ENCODE measurements at regions not wholly inside any gene's neighbourhood (a gene's known extent, or its start where the extent isn't known, plus 50 kb on each side); places are given as distances from the start of the nearest gene placed in this dataset.
A peak's percentile ranks its signal among the peaks of the same experiment; 100 is the strongest.

DNA sequence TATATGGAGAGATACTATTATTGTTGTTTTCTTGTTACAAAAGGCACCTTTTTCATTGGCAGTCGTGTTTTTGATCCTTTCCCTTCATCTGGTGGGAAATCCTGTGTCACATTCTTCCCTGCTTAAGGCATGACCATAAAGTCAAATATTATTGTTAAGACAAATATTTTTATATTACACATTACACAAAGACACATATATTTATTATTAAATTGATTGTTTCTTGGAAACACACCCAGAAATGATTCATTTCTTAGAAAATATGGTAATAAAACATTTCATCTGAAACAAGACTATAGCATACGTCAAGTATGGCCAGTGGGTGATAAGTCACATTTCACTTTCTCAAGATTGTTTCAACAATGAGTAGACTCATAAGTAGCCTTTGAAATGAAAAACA lies 77.3 kb downstream of the KCTD12 start:
- Mint-ChIP-seq H3K9me3 (peaks cover 8% of the 10 kb centered on the region), H3K36me3 (peaks cover 2% of the 10 kb centered on the region)
- no peak for ATAC-seq (ENCODE audit: low read depth)

DNA sequence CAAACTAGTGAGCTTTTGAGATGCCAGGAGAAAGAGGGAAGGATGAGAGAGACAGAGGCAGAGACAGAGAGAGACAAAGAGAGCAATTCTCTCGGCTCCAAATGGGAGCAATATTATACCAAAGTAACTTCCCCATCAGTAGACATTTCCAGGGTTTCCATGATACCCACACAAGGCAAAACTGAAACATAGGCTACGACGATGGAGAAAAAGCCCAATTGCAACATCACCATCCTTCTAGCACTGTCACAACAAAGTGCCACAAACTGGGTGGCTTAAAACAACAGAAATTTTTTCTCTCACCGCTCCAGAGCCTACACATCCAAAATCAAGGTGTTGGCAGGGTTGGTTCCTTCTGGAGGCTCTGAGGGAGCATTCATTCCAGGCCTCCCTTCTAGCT lies 81.4 kb downstream of the KCTD12 start:
- Mint-ChIP-seq H3K27ac (no peak overlapping the region), H3K9me3 (peaks cover 2% of the 10 kb centered on the region), H3K27me3 (peaks cover 2% of the 10 kb centered on the region), H3K4me1 (no peaks in the 10 kb centered on the region), H3K36me3 (no peaks in the 10 kb centered on the region), H3K4me3 (no peak overlapping the region)
- DNase-seq (ENCODE audit: low spot score in 2 of 2) (no peak), ATAC-seq (ENCODE audit: low read depth) (no peak)

More for the DNA sequence above, 77.3 kb downstream of the KCTD12 start:
- no peak for DNase-seq (ENCODE audit: low spot score in 2 of 2)
- no peak overlapping the region for H3K27ac Mint-ChIP-seq
- peaks cover 2% of the 10 kb centered on the region for H3K27me3 Mint-ChIP-seq
- H3K4me3 Mint-ChIP-seq, result no peak overlapping the region
- H3K4me1 Mint-ChIP-seq, result no peaks in the 10 kb centered on the region

DNA sequence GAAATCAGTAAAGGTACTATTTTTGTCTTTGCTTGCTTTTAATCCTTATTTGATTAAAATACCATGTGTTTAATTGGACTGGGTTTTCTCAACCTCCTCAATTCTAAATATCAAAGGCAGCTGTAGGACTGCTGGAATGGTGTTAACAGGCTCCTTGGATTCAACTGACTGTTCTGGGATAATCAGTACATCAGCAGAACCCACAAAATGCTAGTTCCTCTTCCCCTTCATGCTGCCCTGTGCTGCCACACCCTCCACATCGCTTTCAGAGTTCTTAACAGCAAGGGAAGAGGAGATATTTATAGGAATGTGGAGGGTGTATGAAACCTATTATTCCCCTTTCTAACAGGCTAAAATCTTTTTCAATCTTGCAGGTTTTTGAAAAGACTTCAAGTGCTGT lies 82.4 kb downstream of the KCTD12 start:
- ATAC-seq (ENCODE audit: low read depth) (no peak), DNase-seq (ENCODE audit: low spot score in 2 of 2) (no peak)
- Mint-ChIP-seq H3K9me3 (peaks cover 2% of the 10 kb centered on the region), H3K27ac (no peak overlapping the region), H3K4me1 (no peaks in the 10 kb centered on the region), H3K36me3 (no peaks in the 10 kb centered on the region), H3K4me3 (no peak overlapping the region), H3K27me3 (peaks cover 2% of the 10 kb centered on the region)

GRCh38 chr13:76800943-76801342 lies 85.3 kb downstream of the KCTD12 start:
- Mint-ChIP-seq H3K27me3 (no peaks in the 10 kb centered on the region), H3K27ac (no peak overlapping the region), H3K4me3 (no peak overlapping the region), H3K36me3 (no peaks in the 10 kb centered on the region), H3K4me1 (no peaks in the 10 kb centered on the region), H3K9me3 (peaks cover 2% of the 10 kb centered on the region)
- ATAC-seq (ENCODE audit: low read depth) (no peak), DNase-seq (ENCODE audit: low spot score in 2 of 2) (no peak)

- Mint-ChIP-seq H3K9me3 (peaks cover 2% of the 10 kb centered on the region), H3K4me3 (no peak overlapping the region), H3K27me3 (peaks cover 3% of the 10 kb centered on the region), H3K36me3 (no peaks in the 10 kb centered on the region), H3K27ac (no peak overlapping the region), H3K4me1 (no peaks in the 10 kb centered on the region)
- DNase-seq (ENCODE audit: low spot score in 2 of 2) (no peak), ATAC-seq (ENCODE audit: low read depth) (peak; percentile 52)
Measured at GRCh38 chr13:76799696-76800095, 86.5 kb downstream of the KCTD12 start.

DNA sequence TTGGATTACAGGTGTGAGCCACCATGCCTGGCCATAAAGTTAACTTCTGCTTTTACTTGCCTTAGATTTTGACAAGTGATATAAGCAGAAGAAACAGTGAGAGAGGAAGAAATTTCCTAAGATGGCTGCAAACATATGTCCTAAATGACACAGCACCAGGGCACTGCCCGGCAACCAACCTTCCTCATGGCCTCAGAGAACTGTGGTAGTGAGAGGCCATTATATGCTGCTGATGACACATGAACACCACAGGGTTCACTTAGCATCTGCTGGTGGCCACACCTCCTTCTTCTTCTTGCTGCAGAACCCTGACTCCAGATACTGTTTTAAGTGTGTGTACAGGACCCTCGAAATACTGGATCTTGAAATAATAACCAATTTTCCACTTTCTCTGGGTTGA lies 88.2 kb downstream of the KCTD12 start:
- ATAC-seq (ENCODE audit: low read depth), result no peak
- H3K9me3 Mint-ChIP-seq, result peaks cover 2% of the 10 kb centered on the region
- no peak overlapping the region for H3K4me3 Mint-ChIP-seq
- H3K4me1 Mint-ChIP-seq, result no peaks in the 10 kb centered on the region
- H3K36me3 Mint-ChIP-seq, result no peaks in the 10 kb centered on the region
- no peak for DNase-seq (ENCODE audit: low spot score in 2 of 2)
- peaks cover 3% of the 10 kb centered on the region for H3K27me3 Mint-ChIP-seq
- no peak overlapping the region for H3K27ac Mint-ChIP-seq

GRCh38 chr13:76797361-76797760 lies 88.8 kb downstream of the KCTD12 start:
- no peaks in the 10 kb centered on the region for H3K9me3 Mint-ChIP-seq
- no peak for DNase-seq (ENCODE audit: low spot score in 2 of 2)

GRCh38 chr13:76796851-76797250 lies 89.4 kb downstream of the KCTD12 start:
- Mint-ChIP-seq H3K36me3 (no peaks in the 10 kb centered on the region), H3K27ac (no peak overlapping the region), H3K9me3 (no peaks in the 10 kb centered on the region), H3K27me3 (peaks cover 3% of the 10 kb centered on the region), H3K4me1 (no peaks in the 10 kb centered on the region), H3K4me3 (no peak overlapping the region)
- DNase-seq (ENCODE audit: low spot score in 2 of 2) (no peak), ATAC-seq (ENCODE audit: low read depth) (no peak)

More at GRCh38 chr13:76797361-76797760, 88.8 kb downstream of the KCTD12 start:
- Mint-ChIP-seq H3K27me3 (peaks cover 3% of the 10 kb centered on the region), H3K4me3 (no peak overlapping the region), H3K27ac (no peak overlapping the region), H3K4me1 (no peaks in the 10 kb centered on the region), H3K36me3 (no peaks in the 10 kb centered on the region)
- ATAC-seq (ENCODE audit: low read depth), result no peak

DNA sequence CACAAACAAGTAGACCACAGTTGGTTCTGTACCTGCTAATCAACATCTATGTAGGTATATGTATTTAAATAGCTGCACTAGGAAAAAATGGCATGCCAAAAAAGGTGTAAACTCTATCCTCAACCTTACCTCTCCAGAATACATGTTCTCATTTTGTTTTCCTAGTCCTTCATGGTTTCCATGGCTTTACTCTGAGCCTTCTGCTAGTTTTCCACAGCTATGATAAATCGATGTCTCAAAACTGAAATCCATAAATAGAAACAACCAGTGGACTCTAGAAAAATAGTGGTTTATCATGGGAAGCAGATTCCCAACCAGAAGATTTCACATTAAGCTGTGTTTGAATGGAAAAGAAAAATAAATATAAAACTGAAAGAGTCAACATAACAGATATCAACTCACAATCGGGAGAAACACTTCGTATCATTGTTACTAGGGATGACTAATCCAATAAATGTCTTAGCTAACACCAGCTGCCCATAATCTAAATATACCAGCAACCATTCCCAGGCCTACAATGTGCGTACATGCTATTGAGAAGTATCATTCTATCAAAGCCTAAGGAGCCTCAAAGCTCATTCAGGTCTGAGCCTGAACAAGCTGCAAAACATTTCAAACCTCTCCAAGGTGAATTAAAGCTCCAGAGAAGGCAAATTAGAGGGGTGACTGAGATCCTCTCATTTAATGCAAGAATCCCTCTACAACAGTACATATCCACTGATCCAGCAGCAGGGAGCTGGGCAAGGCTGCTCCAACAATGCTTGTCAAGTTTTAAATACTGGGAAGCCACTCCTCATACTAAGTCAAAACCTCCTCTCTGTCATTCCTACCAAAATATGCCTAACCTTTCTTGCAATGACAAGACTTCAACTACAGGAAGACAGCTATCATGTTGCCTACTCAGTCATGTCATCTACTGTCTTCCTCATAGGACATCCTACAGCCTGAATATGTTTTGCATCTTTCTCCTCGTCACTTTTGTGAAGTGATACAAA lies 90.2 kb downstream of the KCTD12 start:
- DNase-seq (ENCODE audit: low spot score in 2 of 2) (no peak), ATAC-seq (ENCODE audit: low read depth) (no peak)
- H3K4me1 Mint-ChIP-seq, result no peaks in the 10 kb centered on the region
- no peaks in the 10 kb centered on the region for H3K36me3 Mint-ChIP-seq
- H3K27ac Mint-ChIP-seq, result no peak overlapping the region
- H3K9me3 Mint-ChIP-seq, result no peaks in the 10 kb centered on the region
- no peak overlapping the region for H3K4me3 Mint-ChIP-seq
- H3K27me3 Mint-ChIP-seq, result peaks cover 3% of the 10 kb centered on the region

DNA sequence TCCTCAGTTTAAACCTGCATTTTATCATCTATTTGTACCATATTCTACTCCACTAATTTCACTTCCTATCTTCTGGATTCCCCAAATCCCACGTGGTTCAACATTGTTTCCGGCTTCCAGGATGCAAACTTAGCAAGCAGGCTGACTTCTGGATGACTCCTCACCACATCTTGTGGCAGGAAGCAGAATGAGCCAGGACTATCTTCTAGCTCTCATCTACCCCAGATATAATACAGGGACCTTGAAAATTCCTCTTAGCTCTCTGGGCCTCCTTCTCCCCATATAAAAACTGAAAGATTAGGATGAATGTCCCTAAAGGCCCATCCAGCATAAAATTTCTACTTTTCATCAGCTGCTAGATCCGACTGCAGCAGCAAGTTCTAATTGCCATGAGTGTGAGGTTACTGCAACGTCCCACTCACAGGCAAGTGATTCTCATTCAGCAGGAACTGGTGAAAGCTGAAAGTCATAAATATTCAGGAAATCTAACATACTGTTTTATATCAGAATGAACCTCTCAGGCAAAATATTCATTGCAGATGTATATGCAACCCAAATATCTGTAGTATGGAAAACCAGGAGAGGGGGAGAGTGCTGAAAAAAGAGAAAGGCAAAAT lies 93.4 kb downstream of the KCTD12 start:
- ATAC-seq (ENCODE audit: low read depth) (no peak), DNase-seq (ENCODE audit: low spot score in 2 of 2) (no peak)
- Mint-ChIP-seq H3K36me3 (no peaks in the 10 kb centered on the region), H3K4me3 (no peak overlapping the region), H3K4me1 (no peaks in the 10 kb centered on the region), H3K27ac (no peak overlapping the region), H3K9me3 (no peaks in the 10 kb centered on the region), H3K27me3 (peaks cover 3% of the 10 kb centered on the region)

DNA sequence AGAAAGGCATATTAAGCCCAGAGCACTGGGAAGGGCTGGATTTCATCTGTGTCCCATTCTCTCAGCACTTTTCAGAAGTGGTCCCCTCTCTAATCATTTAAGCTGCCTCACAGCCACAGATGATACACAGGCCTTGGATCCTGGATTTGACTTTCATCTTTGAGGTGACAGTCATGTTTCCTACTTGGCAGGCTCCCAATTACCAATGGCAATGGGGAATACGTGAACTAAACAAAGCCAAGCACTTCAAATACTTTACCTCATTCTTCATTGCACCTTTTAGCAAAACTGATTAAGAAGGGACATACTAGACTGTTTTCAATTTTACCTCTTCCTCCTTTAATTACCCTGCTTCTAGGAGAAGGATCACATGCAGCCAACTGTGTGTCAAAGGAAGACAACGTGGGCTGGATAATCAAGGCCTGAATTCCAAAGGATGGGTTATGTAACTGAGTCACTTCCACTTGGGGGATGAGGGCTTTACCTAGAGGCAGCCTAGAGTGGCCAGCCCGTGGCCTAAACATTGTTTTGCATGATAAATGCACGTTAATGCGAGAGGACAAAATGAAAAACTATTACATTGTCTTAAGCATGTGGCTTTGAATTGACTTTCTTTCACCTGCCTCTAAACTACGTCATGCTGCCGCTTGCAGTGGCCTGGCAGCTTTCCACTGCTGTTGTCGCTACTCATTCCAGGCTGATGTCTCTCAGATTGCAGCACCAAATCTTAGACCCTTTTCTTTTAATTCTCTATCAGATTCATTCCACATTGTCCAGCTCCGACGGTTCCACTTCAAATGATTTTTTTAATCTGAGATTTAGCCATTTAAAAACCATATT lies 95.0 kb downstream of the KCTD12 start:
- ATAC-seq (ENCODE audit: low read depth) (no peak), DNase-seq (ENCODE audit: low spot score in 2 of 2) (no peak)
- no peak overlapping the region for H3K4me3 Mint-ChIP-seq
- no peaks in the 10 kb centered on the region for H3K4me1 Mint-ChIP-seq
- no peak overlapping the region for H3K27ac Mint-ChIP-seq
- peaks cover 3% of the 10 kb centered on the region for H3K27me3 Mint-ChIP-seq
- no peaks in the 10 kb centered on the region for H3K36me3 Mint-ChIP-seq
- H3K9me3 Mint-ChIP-seq, result no peaks in the 10 kb centered on the region

DNA sequence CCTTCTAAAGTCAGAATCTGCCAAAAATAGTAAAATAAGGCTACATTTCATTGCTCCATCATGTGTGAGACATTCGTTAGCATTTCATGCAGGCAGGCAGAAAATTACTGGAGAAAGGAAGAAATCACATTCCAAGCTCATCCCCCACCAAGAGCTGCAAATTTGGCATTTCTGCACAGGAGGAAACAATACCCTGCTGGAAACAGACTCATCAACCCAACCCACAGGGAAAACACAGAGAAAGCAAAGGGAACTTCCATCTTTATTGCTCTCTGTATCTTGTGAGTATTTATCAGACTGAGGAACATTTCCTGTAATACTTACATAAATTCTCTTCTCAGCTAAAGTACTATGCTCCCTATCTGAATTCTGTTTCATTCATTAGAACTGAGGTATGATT lies 95.7 kb downstream of the KCTD12 start:
- DNase-seq (ENCODE audit: low spot score in 2 of 2) (no peak), ATAC-seq (ENCODE audit: low read depth) (no peak)
- Mint-ChIP-seq H3K27me3 (peaks cover 1% of the 10 kb centered on the region), H3K4me1 (no peaks in the 10 kb centered on the region), H3K9me3 (no peaks in the 10 kb centered on the region), H3K4me3 (no peak overlapping the region), H3K27ac (no peak overlapping the region), H3K36me3 (no peaks in the 10 kb centered on the region)

GRCh38 chr13:76783798-76784197 lies 102.4 kb downstream of the KCTD12 start:
- H3K9me3 Mint-ChIP-seq, result no peaks in the 10 kb centered on the region
- peaks cover 4% of the 10 kb centered on the region for H3K27me3 Mint-ChIP-seq
- H3K36me3 Mint-ChIP-seq, result no peaks in the 10 kb centered on the region
- no peak overlapping the region for H3K4me3 Mint-ChIP-seq
- ATAC-seq (ENCODE audit: low read depth), result no peak
- no peaks in the 10 kb centered on the region for H3K4me1 Mint-ChIP-seq
- DNase-seq (ENCODE audit: low spot score in 2 of 2), result no peak
- H3K27ac Mint-ChIP-seq, result no peak overlapping the region

DNA sequence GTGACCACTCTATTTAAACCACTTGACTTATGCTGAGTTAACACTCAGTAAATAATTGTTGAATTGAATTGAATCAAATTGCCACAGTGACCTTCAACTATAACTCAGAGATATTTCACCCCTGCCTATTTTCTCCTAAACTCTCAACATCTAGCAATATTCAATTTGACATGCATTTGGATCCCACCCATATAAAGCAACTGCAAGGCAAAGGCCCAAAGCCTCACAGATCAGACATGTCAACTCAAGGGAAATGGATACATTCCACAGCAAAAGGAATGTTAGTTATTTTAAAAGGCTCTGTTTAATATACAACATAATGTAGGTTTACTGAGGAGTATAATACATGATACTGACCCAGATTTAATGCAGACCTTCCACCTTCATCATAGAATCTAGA lies 107.4 kb downstream of the KCTD12 start:
- no peak for ATAC-seq (ENCODE audit: low read depth)
- no peaks in the 10 kb centered on the region for H3K4me1 Mint-ChIP-seq
- no peak overlapping the region for H3K27ac Mint-ChIP-seq
- no peak for DNase-seq (ENCODE audit: low spot score in 2 of 2)
- peaks cover 4% of the 10 kb centered on the region for H3K27me3 Mint-ChIP-seq
- no peaks in the 10 kb centered on the region for H3K9me3 Mint-ChIP-seq
- H3K36me3 Mint-ChIP-seq, result no peaks in the 10 kb centered on the region
- no peak overlapping the region for H3K4me3 Mint-ChIP-seq

Measured in memory B cell (primary cell).